NCI-H446 treated with DMSO at 0.1 percent for 48 hours (cell line): ENCODE measurements at regions not wholly inside any gene's neighbourhood (a gene's known extent, or its start where the extent isn't known, plus 50 kb on each side); places are given as distances from the start of the nearest gene placed in this dataset.

Experiments
- DNase-seq: peaks from one replicate; lab custom pipeline; 2025; lab: John Stamatoyannopoulos, UW

- DNase-seq, result peak; percentile 2
These were observed 263.2 kb downstream of the CNTN3 start for GRCh38 chr3:74351213-74351612.

GRCh38 chr3:74349015-74349414 lies 265.4 kb downstream of the CNTN3 start:
- no peak for DNase-seq

GRCh38 chr3:74347563-74348268 lies 266.7 kb downstream of the CNTN3 start:
- DNase-seq, result no peak

GRCh38 chr3:74346896-74347295 lies 267.6 kb downstream of the CNTN3 start:
- DNase-seq, result no peak

GRCh38 chr3:74345701-74346100 lies 268.8 kb downstream of the CNTN3 start:
- no peak for DNase-seq

- DNase-seq, result no peak
These were observed 269.5 kb downstream of the CNTN3 start for GRCh38 chr3:74344865-74345440.

- no peak for DNase-seq
These were observed 271.1 kb downstream of the CNTN3 start for GRCh38 chr3:74343391-74343790.

- DNase-seq, result no peak
These were observed 275.5 kb downstream of the CNTN3 start for GRCh38 chr3:74338998-74339397.

- no peak for DNase-seq
These were observed 282.3 kb downstream of the CNTN3 start for GRCh38 chr3:74332165-74332564.

GRCh38 chr3:74331711-74332110 lies 282.7 kb downstream of the CNTN3 start:
- no peak for DNase-seq

GRCh38 chr3:74329096-74329495 lies 285.4 kb downstream of the CNTN3 start:
- DNase-seq, result no peak

- DNase-seq, result no peak
These were observed 286.0 kb downstream of the CNTN3 start for GRCh38 chr3:74328435-74328834.

- no peak for DNase-seq
These were observed 299.2 kb downstream of the CNTN3 start for GRCh38 chr3:74315291-74315690.

- no peak for DNase-seq
These were observed 299.8 kb downstream of the CNTN3 start for GRCh38 chr3:74314696-74315095.

- no peak for DNase-seq
These were observed 304.7 kb downstream of the CNTN3 start for GRCh38 chr3:74309716-74310115.

GRCh38 chr3:74304424-74304823 lies 310.0 kb downstream of the CNTN3 start:
- no peak for DNase-seq

- DNase-seq, result no peak
These were observed 310.7 kb downstream of the CNTN3 start for GRCh38 chr3:74303711-74304110.

GRCh38 chr3:74302969-74303368 lies 311.5 kb downstream of the CNTN3 start:
- no peak for DNase-seq

GRCh38 chr3:74302281-74302680 lies 312.2 kb downstream of the CNTN3 start:
- DNase-seq, result no peak

- no peak for DNase-seq
These were observed 313.4 kb downstream of the CNTN3 start for GRCh38 chr3:74301056-74301455.

- no peak for DNase-seq
These were observed 319.0 kb downstream of the CNTN3 start for GRCh38 chr3:74295479-74295878.

- peak; percentile 55 for DNase-seq
These were observed 325.7 kb downstream of the CNTN3 start for GRCh38 chr3:74288761-74289160.

GRCh38 chr3:74287557-74287956 lies 326.9 kb downstream of the CNTN3 start:
- no peak for DNase-seq

GRCh38 chr3:74282202-74282601 lies 332.3 kb downstream of the CNTN3 start:
- DNase-seq, result peak; percentile 36
